GM12878 (cell line): ENCODE measurements at regions not wholly inside any gene's neighbourhood (a gene's known extent, or its start where the extent isn't known, plus 50 kb on each side); places are given as distances from the start of the nearest gene placed in this dataset.

Experiments used
- BCL11A ChIP-seq: IDR thresholded peaks from 2 replicates; pipeline ENCODE4 v1.6.1; 2011; ENCODE audit warnings: low read depth, low read length
- CEBPB ChIP-seq, 2 experiments: fragments of 150-350 bp in 1 of 2; IDR thresholded peaks; 2 replicates each; pipeline ENCODE4 v1.6.1; 2012 to 2014; ENCODE audit warnings: low read depth in 2 of 2, low read length in 2 of 2, borderline replicate concordance in 1 of 2, inconsistent platforms in 1 of 2
- FOXM1 ChIP-seq: IDR thresholded peaks from 2 replicates; pipeline ENCODE4 v1.6.1; 2012; ENCODE audit warnings: low read depth, mild to moderate bottlenecking, inconsistent platforms, low read length, moderate library complexity
- HDGF ChIP-seq: fragments of 450-650 bp; IDR thresholded peaks from 2 replicates; pipeline ENCODE4 v1.6.1; 2016; ENCODE audit warnings: antibody characterized with exemption
- NFXL1 ChIP-seq: fragments of 450-650 bp; IDR thresholded peaks from 2 replicates; pipeline ENCODE4 v1.6.1; 2017; ENCODE audit warnings: antibody characterized with exemption, mild to moderate bottlenecking, borderline replicate concordance
- POLR2AphosphoS5 ChIP-seq: IDR thresholded peaks from 2 replicates; pipeline ENCODE4 v1.6.1; 2011; ENCODE audit warnings: mild to moderate bottlenecking, low read length, inconsistent platforms
- SIX5 ChIP-seq: IDR thresholded peaks from 2 replicates; pipeline ENCODE4 v1.6.1; 2011; ENCODE audit warnings: mild to moderate bottlenecking, low read depth, low read length, moderate library complexity; ENCODE audit not compliant: severe bottlenecking
- ZBED1 ChIP-seq: IDR thresholded peaks from 2 replicates; pipeline ENCODE4 v1.6.1; 2016; ENCODE audit warnings: borderline replicate concordance
- TF ChIP-seq, protein P1 (sequence below): fragments of 450-650 bp; IDR thresholded peaks from 2 replicates; pipeline ENCODE4 v1.6.1; 2017; ENCODE audit warnings: antibody characterized with exemption, mild to moderate bottlenecking, moderate library complexity
- TF ChIP-seq, protein P2 (sequence below): IDR thresholded peaks from 2 replicates; pipeline ENCODE4 v1.6.1; 2011; ENCODE audit warnings: low read depth, mild to moderate bottlenecking, low read length, moderate library complexity, borderline replicate concordance; ENCODE audit errors: extremely low read depth
- TF ChIP-seq, protein P3 (sequence below): fragments of 450-650 bp; IDR thresholded peaks from 2 replicates; pipeline ENCODE4 v1.6.1; 2017; ENCODE audit warnings: low read depth, mild to moderate bottlenecking, moderate library complexity
- TF ChIP-seq, protein P4 (sequence below): IDR thresholded peaks from 2 replicates; pipeline ENCODE4 v1.6.1; 2012; ENCODE audit warnings: improper control_type of control experiment, low read depth, low read length; ENCODE audit not compliant: insufficient replicate concordance
- TF ChIP-seq, protein P5 (sequence below): IDR thresholded peaks from 2 replicates; pipeline ENCODE4 v1.6.1; 2011; ENCODE audit warnings: borderline replicate concordance, low read depth, mild to moderate bottlenecking, moderate library complexity, low read length; ENCODE audit not compliant: insufficient read depth, poor library complexity, severe bottlenecking

DNA sequence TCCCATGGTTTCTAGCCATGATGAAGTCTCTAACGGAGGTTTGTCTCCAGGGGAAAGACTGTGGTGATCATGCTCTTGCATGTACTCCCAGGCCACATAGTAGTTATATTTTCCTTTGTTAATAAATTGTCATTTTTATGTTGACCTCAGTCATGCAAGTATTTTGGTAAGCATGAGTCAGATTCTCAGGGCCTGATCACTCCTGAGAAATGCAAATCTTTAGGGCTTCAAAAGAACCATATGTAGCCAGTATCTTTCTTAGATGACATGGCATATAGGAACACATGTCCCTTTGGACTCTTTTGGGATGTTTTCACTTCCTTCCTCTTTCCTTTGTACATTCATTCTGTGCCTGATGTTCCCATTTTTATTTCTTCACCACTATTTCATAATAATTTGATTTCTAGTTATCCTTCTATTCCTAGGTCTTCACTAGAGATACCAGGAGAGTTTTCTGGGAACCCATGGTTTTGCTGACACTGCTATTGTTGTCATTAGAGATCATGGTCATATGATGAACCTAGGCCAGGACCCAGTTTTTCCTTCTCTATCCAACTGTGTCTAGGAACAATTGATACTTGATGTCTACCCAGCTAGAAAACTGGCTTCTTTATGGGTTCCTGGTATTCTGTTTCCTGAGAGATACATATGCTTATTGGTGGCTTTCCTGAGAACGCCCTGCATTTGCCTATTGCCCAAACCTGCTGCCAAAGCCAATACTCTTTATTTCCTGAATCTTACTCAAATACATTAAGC lies 248.1 kb upstream of the NREP start (continued):
- TF ChIP-seq, protein P1, sequence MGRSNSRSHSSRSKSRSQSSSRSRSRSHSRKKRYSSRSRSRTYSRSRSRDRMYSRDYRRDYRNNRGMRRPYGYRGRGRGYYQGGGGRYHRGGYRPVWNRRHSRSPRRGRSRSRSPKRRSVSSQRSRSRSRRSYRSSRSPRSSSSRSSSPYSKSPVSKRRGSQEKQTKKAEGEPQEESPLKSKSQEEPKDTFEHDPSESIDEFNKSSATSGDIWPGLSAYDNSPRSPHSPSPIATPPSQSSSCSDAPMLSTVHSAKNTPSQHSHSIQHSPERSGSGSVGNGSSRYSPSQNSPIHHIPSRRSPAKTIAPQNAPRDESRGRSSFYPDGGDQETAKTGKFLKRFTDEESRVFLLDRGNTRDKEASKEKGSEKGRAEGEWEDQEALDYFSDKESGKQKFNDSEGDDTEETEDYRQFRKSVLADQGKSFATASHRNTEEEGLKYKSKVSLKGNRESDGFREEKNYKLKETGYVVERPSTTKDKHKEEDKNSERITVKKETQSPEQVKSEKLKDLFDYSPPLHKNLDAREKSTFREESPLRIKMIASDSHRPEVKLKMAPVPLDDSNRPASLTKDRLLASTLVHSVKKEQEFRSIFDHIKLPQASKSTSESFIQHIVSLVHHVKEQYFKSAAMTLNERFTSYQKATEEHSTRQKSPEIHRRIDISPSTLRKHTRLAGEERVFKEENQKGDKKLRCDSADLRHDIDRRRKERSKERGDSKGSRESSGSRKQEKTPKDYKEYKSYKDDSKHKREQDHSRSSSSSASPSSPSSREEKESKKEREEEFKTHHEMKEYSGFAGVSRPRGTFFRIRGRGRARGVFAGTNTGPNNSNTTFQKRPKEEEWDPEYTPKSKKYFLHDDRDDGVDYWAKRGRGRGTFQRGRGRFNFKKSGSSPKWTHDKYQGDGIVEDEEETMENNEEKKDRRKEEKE = no peak
- TF ChIP-seq FOXM1 (peak; percentile 74; the same call in 1 of the 2 replicates), POLR2AphosphoS5 (no peak), BCL11A (peak; percentile 59), HDGF (no peak), CEBPB (IDR thresholded peaks at IDR 0.05; ENCODE audit: borderline replicate concordance in 1 of 2, low read depth in 2 of 2, low read length in 2 of 2) (no peak), ZBED1 (no peak; the same call in 1 of the 2 replicates), NFXL1 (no peak), SIX5 (no peak)
- TF ChIP-seq, protein P2, sequence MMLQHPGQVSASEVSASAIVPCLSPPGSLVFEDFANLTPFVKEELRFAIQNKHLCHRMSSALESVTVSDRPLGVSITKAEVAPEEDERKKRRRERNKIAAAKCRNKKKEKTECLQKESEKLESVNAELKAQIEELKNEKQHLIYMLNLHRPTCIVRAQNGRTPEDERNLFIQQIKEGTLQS = no peak
- TF ChIP-seq, protein P3, sequence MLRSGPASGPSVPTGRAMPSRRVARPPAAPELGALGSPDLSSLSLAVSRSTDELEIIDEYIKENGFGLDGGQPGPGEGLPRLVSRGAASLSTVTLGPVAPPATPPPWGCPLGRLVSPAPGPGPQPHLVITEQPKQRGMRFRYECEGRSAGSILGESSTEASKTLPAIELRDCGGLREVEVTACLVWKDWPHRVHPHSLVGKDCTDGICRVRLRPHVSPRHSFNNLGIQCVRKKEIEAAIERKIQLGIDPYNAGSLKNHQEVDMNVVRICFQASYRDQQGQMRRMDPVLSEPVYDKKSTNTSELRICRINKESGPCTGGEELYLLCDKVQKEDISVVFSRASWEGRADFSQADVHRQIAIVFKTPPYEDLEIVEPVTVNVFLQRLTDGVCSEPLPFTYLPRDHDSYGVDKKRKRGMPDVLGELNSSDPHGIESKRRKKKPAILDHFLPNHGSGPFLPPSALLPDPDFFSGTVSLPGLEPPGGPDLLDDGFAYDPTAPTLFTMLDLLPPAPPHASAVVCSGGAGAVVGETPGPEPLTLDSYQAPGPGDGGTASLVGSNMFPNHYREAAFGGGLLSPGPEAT = peak; percentile 65; the same call in 1 of the 2 replicates
- TF ChIP-seq, protein P4, sequence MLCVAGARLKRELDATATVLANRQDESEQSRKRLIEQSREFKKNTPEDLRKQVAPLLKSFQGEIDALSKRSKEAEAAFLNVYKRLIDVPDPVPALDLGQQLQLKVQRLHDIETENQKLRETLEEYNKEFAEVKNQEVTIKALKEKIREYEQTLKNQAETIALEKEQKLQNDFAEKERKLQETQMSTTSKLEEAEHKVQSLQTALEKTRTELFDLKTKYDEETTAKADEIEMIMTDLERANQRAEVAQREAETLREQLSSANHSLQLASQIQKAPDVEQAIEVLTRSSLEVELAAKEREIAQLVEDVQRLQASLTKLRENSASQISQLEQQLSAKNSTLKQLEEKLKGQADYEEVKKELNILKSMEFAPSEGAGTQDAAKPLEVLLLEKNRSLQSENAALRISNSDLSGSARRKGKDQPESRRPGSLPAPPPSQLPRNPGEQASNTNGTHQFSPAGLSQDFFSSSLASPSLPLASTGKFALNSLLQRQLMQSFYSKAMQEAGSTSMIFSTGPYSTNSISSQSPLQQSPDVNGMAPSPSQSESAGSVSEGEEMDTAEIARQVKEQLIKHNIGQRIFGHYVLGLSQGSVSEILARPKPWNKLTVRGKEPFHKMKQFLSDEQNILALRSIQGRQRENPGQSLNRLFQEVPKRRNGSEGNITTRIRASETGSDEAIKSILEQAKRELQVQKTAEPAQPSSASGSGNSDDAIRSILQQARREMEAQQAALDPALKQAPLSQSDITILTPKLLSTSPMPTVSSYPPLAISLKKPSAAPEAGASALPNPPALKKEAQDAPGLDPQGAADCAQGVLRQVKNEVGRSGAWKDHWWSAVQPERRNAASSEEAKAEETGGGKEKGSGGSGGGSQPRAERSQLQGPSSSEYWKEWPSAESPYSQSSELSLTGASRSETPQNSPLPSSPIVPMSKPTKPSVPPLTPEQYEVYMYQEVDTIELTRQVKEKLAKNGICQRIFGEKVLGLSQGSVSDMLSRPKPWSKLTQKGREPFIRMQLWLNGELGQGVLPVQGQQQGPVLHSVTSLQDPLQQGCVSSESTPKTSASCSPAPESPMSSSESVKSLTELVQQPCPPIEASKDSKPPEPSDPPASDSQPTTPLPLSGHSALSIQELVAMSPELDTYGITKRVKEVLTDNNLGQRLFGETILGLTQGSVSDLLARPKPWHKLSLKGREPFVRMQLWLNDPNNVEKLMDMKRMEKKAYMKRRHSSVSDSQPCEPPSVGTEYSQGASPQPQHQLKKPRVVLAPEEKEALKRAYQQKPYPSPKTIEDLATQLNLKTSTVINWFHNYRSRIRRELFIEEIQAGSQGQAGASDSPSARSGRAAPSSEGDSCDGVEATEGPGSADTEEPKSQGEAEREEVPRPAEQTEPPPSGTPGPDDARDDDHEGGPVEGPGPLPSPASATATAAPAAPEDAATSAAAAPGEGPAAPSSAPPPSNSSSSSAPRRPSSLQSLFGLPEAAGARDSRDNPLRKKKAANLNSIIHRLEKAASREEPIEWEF = peak; percentile 62
- TF ChIP-seq, protein P5, sequence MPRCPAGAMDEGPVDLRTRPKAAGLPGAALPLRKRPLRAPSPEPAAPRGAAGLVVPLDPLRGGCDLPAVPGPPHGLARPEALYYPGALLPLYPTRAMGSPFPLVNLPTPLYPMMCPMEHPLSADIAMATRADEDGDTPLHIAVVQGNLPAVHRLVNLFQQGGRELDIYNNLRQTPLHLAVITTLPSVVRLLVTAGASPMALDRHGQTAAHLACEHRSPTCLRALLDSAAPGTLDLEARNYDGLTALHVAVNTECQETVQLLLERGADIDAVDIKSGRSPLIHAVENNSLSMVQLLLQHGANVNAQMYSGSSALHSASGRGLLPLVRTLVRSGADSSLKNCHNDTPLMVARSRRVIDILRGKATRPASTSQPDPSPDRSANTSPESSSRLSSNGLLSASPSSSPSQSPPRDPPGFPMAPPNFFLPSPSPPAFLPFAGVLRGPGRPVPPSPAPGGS = peak; percentile 85
